ENCODE measurements at regions not wholly inside any gene's neighbourhood (a gene's known extent, or its start where the extent isn't known, plus 50 kb on each side); places are given as distances from the start of the nearest gene placed in this dataset.
A peak's percentile ranks its signal among the peaks of the same experiment; 100 is the strongest.

GRCh38 chr5:102681403-102681983 lies 73.6 kb upstream of the PAM start:
- TF ChIP-seq CTCF (IDR thresholded peaks at IDR 0.05) (peak in 2 of 3 experiments; percentile 44 to 67), POLR2A (IDR thresholded peaks at IDR 0.05) (no peak)
